Heart right ventricle (tissue), 16 donors: ENCODE measurements at regions not wholly inside any gene's neighbourhood (a gene's known extent, or its start where the extent isn't known, plus 50 kb on each side); places are given as distances from the start of the nearest gene placed in this dataset.
A peak's percentile ranks its signal among the peaks of the same experiment; 100 is the strongest.

ENCODE experiments used
- ATAC-seq, 8 donors: fragments of 200-7000 bp; cut with Tn5 transposase; one replicate each; pipeline ENCODE4 v1.9.1; 2020; ENCODE audit warnings: mild to moderate bottlenecking in 8 of 8, moderate library complexity in 8 of 8, moderate number of reproducible peaks in 1 of 8
- DNase-seq, 2 donors: peaks; one replicate each; pipeline ENCODE4 v3.0.0-alpha.2; 2020
- H3K27ac ChIP-seq, 10 donors: fragments of 200-600 bp; sonication (generic) in 2 of 10; one replicate each; pipeline versions ENCODE4 v1.5.0 to v1.8.0; 2020 to 2022; ENCODE audit warnings: mild to moderate bottlenecking in 3 of 10
- H3K27me3 ChIP-seq, 7 donors: fragments of 200-600 bp; one replicate each; pipeline ENCODE4 v1.8.0; 2021 to 2022; ENCODE audit warnings: mild to moderate bottlenecking in 2 of 7
- H3K36me3 ChIP-seq, 9 donors: fragments of 200-600 bp; sonication (generic) in 1 of 9; one replicate each; pipeline versions ENCODE4 v1.5.0 to v1.8.0; 2020 to 2022; ENCODE audit warnings: mild to moderate bottlenecking in 2 of 9
- H3K4me1 ChIP-seq, 9 donors: fragments of 200-600 bp; sonication (generic) in 1 of 9; one replicate each; pipeline versions ENCODE4 v1.5.0 to v1.8.0; 2020 to 2022; ENCODE audit warnings: mild to moderate bottlenecking in 4 of 9
- H3K4me3 ChIP-seq, 10 donors: fragments of 200-600 bp; sonication (generic) in 2 of 10; one replicate each; pipeline versions ENCODE4 v1.5.0 to v1.8.0; 2020 to 2022; ENCODE audit warnings: mild to moderate bottlenecking in 7 of 10, moderate library complexity in 2 of 10
- H3K9me3 ChIP-seq, 11 donors: fragments of 200-600 bp in 10 of 11; sonication (generic) in 2 of 11; one replicate each; pipeline versions ENCODE4 v1.5.0 to v1.8.0; 2013 to 2022; ENCODE audit warnings: mild to moderate bottlenecking in 2 of 11, control low read depth in 1 of 11, moderate library complexity in 1 of 11
- WGBS, 2 donors: extraction: QIAGEN DNeasy Blood & Tissue Kit; methylation state at CpG; one replicate each; pipeline ENCODE4 v1.1.7; 2013; ENCODE audit warnings: inconsistent platforms in 1 of 2; 5-methylcytosine and 5-hydroxymethylcytosine counted together
- intact Hi-C, 10 donors: fragments of 100-400 bp; cut with DNase I; formaldehyde crosslinking; loops; one replicate each; pipeline versions ENCODE4 v1.11.1 to v1.14.2; 2022
- TF ChIP-seq, protein P1 (sequence below), 9 donors: fragments of 200-600 bp; sonication (generic) in 2 of 9; IDR thresholded peaks; one replicate each; pipeline versions ENCODE4 v1.5.0 to v1.8.0; 2021 to 2022; ENCODE audit warnings: antibody characterized with exemption in 9 of 9, mild to moderate bottlenecking in 5 of 9, moderate library complexity in 1 of 9
- donor health status: Arrhythmogenic right ventricular cardiomyopathy.
- donor health status: ischemic (EF 13 %, LVEDD 7.1; RV severe dilation, severe dysfunction).
- donor health status: healthy with polysubstance abuse.
- donor health status: DM: no; HTN: yes; CAD: no.
- donor health status: DM: no; HTN: no; CAD: no.
- donor health status: ischemic (EF 25% LVEDD 6.9; RV normal size, moderate dysfunction).
- donor health status: ischemic (EF 25% LVEDD 5.7; RV mildly dilated, moderate dysfunction).
- donor health status: healthy.
- donor health status: DM: yes; HTN: yes; CAD: no.
- donor health status: Ischemic cardiomyopathy.
- donor health status: ischemic (EF 35%, LVEDD 5.7; RV mildly dilated, moderate dysfunction).
- donor health status: nonischemic (EF 11% LVEDD 7.7; RV severe dilation, severe dysfunction).
- donor health status: DM: yes; HTN: yes; CAD: no.
- donor health status: PGD.
- donor health status: ischemic (EF 29% LVEDD 5.4; RV normal size, mild dysfunction).
- donor health status: nonischemic (EF 23%, LVEDD 6.1; RV moderate dilation, normal function).

DNA sequence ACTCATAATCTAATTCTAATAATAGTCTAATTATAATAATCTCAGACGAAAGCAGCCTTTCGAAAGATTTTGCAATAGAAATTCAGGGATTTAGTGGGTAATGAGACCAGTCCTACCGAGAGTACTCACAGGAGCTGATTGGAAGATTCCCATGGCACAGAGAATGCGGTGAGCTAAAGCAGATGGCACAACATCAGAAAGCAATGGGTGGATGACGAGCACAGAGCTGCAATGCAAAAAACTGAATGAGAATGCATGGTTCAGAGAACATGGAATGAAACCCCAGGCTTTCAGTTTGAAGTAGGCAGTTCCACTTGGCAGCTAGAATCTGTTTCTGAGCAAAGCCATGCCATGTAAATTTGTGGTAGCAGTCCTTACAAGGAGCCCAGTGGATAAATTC lies 78.2 kb upstream of the SPINK5 start:
- H3K36me3 ChIP-seq, result no peaks in the 10 kb centered on the region
- ATAC-seq, result no peak
- H3K9me3 ChIP-seq, result no peaks in the 10 kb centered on the region
- H3K4me1 ChIP-seq, result no peaks in the 10 kb centered on the region
- intact Hi-C loops, result no loop called here
- 77 to 86% methylated on average over 5 of the region's 5 CpGs for WGBS, 2 donors
- TF ChIP-seq, protein P1, sequence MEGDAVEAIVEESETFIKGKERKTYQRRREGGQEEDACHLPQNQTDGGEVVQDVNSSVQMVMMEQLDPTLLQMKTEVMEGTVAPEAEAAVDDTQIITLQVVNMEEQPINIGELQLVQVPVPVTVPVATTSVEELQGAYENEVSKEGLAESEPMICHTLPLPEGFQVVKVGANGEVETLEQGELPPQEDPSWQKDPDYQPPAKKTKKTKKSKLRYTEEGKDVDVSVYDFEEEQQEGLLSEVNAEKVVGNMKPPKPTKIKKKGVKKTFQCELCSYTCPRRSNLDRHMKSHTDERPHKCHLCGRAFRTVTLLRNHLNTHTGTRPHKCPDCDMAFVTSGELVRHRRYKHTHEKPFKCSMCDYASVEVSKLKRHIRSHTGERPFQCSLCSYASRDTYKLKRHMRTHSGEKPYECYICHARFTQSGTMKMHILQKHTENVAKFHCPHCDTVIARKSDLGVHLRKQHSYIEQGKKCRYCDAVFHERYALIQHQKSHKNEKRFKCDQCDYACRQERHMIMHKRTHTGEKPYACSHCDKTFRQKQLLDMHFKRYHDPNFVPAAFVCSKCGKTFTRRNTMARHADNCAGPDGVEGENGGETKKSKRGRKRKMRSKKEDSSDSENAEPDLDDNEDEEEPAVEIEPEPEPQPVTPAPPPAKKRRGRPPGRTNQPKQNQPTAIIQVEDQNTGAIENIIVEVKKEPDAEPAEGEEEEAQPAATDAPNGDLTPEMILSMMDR (IDR thresholded peaks at IDR 0.05), result no peak
- no peak for DNase-seq
- no peak overlapping the region for H3K27ac ChIP-seq
- no peak overlapping the region for H3K4me3 ChIP-seq
- H3K27me3 ChIP-seq, result no peaks in the 10 kb centered on the region

DNA sequence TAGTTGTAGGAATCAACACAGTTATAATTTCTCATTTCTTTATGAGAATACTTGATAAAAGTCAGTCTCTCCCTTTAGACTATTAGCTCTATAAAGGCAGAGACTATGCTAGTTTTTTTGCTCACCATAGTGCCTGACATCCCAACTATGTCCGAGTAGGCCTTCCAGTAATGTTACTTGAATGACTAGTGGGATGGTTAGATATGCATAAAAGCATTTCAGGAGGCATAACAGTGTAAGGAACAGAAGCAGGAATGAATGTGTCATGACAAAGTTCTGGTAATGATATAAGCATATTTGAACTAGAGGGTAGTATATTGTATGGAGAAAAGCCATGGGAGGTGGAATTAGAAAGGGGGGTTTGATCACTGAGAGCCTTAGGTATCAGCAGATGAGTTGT lies 77.4 kb upstream of the C5orf46 start:
- Histone ChIP-seq H3K36me3 (no peaks in the 10 kb centered on the region), H3K27ac (no peak overlapping the region), H3K27me3 (no peaks in the 10 kb centered on the region), H3K9me3 (no peaks in the 10 kb centered on the region), H3K4me1 (no peaks in the 10 kb centered on the region), H3K4me3 (no peak overlapping the region)
- intact Hi-C loops, result no loop called here
- TF ChIP-seq, protein P1 (IDR thresholded peaks at IDR 0.05), result no peak
- DNase-seq (no peak), ATAC-seq (no peak)
- WGBS, 2 donors, result 85 to 93% methylated on average over 1 of the region's 1 CpG

DNA sequence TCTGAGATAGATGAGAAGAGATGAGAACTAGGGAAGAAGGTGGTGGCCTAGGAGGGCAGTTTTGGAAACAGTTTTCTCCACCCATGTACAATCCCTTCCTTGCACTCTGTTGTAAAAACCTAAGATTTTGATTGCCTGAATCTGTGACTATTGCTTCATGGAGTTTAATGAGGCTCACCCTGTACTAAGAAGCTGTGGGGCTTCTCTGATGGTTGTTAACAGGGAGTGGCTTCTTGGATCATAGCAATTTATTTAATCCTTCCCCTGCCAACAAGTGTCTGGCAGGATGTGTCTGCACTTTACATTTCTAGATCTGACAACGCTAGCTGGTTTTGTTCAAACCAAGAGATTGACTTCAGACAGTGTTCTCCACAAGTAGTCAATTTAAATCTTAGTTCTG lies 74.7 kb upstream of the C5orf46 start:
- Histone ChIP-seq H3K9me3 (peaks cover 0 to 8% (median 0%) of the 10 kb centered on the region in 11 donors), H3K4me3 (no peak overlapping the region), H3K4me1 (no peaks in the 10 kb centered on the region), H3K27me3 (no peaks in the 10 kb centered on the region), H3K27ac (peak overlapping the region in 1 of 10 donors; percentile 12), H3K36me3 (no peaks in the 10 kb centered on the region)
- TF ChIP-seq, protein P1 (IDR thresholded peaks at IDR 0.05), result no peak
- intact Hi-C loops, result no loop called here
- 26 to 43% methylated on average over 1 of the region's 1 CpG for WGBS, 2 donors
- DNase-seq (no peak), ATAC-seq (peak in 2 of 8 donors; percentile 19 to 29)

DNA sequence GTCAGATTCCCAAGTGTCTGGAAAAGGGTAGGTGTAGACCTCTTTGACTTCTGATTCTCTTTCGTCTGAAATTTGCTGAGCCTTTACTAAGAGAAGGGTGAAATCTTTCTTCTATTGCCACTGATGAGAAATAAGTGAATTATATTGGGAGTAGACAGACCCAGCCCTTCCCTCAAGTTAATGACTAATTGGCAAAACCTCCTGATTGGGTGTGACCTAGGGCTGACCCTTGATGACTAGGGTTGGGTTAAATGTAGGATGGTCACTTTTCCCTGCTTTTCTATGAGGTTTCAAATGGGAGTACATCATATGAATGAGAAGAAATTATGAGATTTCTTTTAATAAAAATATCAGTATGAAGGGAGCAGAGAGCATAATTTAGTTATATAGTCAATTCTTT lies 73.4 kb upstream of the C5orf46 start:
- intact Hi-C loops, result no loop called here
- TF ChIP-seq, protein P1 (IDR thresholded peaks at IDR 0.05), result no peak
- H3K27me3 ChIP-seq, result no peaks in the 10 kb centered on the region

More for the DNA sequence above, 73.4 kb upstream of the C5orf46 start:
- no peaks in the 10 kb centered on the region for H3K36me3 ChIP-seq
- no peak overlapping the region for H3K4me3 ChIP-seq
- DNase-seq (no peak), ATAC-seq (no peak)
- WGBS, 2 donors, result 81 to 89% methylated on average over 1 of the region's 1 CpG
- no peaks in the 10 kb centered on the region for H3K4me1 ChIP-seq
- H3K9me3 ChIP-seq, result peaks cover 0 to 8% (median 0%) of the 10 kb centered on the region in 11 donors
- no peak overlapping the region for H3K27ac ChIP-seq
